ES-I3 (cell line): ENCODE measurements at regions not wholly inside any gene's neighbourhood (a gene's known extent, or its start where the extent isn't known, plus 50 kb on each side); places are given as distances from the start of the nearest gene placed in this dataset.
"Not testable (repeated sequence)": the region's sequence is repeated elsewhere in the genome, so short reads cannot be mapped to it uniquely, and the experiment has no call there.

Experiments
- H3K36me3 ChIP-seq: 2 replicates; pipeline ENCODE4 v1.6.1; 2013; ENCODE audit warnings: mild to moderate bottlenecking, low read length, control low read depth, moderate library complexity; ENCODE audit not compliant: insufficient read depth
- H3K4me1 ChIP-seq: 2 replicates; pipeline ENCODE4 v1.6.1; 2013; ENCODE audit warnings: mild to moderate bottlenecking, control low read depth, low read length; ENCODE audit not compliant: insufficient read depth
- H3K9ac ChIP-seq: 2 replicates; pipeline ENCODE4 v1.6.1; 2013; ENCODE audit warnings: low read depth, mild to moderate bottlenecking, low read length, moderate library complexity
- H3K9me3 ChIP-seq: 2 replicates; pipeline ENCODE4 v1.6.1; 2013; ENCODE audit warnings: mild to moderate bottlenecking, low read length, moderate library complexity; ENCODE audit not compliant: control insufficient read depth, insufficient read depth

DNA sequence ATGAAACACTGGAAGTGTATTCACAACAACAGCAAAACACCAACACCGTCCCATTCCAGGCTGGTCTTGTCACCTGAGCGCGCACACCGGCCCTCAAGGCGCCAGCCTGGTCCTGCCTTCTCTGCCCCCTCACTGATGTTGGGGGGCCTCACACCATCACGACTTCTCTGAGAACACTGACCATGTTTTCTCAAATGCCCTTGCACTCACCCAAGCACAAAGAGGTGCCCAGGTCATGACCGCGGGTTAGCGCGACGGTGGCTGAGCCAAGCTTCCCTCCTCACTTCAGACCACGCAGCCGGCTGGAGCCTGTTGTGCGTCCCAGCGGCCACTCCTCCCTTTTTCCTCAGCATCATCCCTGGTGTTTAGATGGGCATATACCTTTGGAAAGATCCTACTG lies 101.3 kb upstream of the SALL3 start:
- Histone ChIP-seq H3K4me1 (no peaks in the 10 kb centered on the region), H3K36me3 (no peaks in the 10 kb centered on the region), H3K9ac (no peak overlapping the region), H3K9me3 (no peaks in the 10 kb centered on the region)

DNA sequence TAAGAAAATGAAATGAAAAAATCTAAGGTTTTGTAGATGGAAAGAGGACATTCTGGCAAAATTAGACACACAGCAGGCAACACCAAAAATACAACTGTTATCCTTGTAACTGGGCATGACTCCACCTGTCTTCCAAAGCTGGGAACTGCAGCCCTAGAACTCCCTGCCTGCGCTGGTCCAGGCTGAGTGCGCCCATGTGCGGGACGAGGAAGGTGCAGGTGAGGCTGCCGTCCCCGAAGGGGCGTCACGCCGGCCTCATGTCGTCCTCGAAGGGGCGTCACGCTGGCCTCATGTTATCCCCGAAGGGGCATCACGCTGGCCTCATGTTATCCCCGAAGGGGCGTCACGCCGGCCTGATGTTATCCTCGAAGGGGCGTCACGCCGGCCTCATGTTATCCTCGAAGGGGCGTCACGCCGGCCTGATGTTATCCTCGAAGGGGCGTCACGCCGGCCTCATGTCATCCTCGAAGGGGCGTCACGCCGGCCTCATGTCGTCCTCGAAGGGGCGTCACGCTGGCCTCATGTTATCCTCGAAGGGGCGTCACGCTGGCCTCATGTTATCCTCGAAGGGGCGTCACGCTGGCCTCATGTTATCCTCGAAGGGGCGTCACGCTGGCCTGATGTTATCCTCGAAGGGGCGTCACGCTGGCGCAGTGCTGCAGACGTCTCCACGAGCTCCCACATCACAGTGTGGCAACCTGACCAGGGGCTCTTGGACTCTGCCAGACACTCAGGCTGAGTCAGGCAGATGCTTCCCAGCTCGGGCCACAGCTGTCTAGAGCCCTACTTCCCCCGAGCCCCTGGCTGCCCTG lies 100.3 kb upstream of the SALL3 start:
- not testable (repeated sequence) for H3K36me3 ChIP-seq, H3K4me1 ChIP-seq, H3K9ac ChIP-seq, H3K9me3 ChIP-seq

DNA sequence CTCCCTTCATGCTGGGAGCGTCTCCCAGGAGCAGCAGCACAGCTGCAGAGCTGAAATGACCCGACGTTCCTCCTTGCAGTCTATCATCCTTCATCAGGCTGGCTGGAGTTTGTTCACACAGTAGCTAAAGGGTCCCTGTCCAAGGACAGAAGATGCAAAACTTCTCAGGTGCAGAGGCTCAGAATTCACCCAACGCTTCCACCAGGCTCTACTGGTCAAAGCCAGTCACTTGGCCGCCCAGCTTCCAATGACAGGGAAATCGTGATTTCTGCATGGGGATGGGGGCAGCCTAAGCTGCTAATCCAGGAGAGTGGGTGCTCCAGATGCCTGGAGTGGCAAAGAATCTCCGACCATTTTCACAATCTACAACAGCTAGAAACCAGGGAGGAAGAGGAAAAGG lies 97.0 kb upstream of the SALL3 start:
- H3K9ac ChIP-seq, result no peak overlapping the region
- H3K9me3 ChIP-seq, result no peaks in the 10 kb centered on the region
- H3K4me1 ChIP-seq, result no peaks in the 10 kb centered on the region
- no peaks in the 10 kb centered on the region for H3K36me3 ChIP-seq

DNA sequence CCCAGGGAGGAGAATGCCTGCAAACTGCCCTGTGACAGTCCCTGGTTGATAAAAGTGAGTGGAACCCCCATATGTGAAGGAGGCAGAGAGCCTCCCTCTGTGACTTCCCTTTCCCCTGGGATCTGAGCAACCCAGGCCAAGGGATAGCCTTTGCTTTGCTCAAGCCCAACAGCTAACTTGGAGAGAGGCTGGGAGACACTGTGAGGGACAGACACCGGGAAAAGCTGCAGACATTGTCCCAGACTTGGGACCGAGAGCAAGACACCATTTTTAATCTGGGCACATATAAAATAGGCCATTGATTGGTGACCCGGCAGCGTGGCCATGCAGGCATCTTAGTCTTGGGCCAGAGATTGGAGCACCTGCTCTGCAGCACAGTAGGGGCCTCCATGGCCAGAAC lies 96.1 kb upstream of the SALL3 start:
- Histone ChIP-seq H3K9ac (no peak overlapping the region), H3K9me3 (no peaks in the 10 kb centered on the region), H3K36me3 (no peaks in the 10 kb centered on the region), H3K4me1 (no peaks in the 10 kb centered on the region)

DNA sequence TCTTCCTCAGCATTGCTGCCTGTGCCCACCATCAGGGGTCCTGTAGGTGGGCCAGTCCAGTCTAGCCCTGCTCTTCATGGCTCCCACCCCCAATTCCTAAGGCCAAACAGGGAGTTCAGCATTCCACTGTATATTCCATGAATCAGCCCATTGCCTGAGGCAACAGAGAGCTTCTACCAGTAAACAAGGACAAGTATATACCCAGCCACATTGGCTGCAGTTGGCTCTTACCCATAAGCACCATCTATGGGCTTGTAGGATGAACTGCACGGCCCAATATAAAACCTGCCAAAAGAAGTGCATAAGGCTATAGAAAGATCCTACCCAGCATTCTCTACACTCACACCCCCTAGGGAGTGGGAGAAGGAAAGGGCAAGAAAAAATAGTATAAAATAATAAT lies 95.1 kb upstream of the SALL3 start:
- H3K9ac ChIP-seq, result no peak overlapping the region
- no peaks in the 10 kb centered on the region for H3K4me1 ChIP-seq
- 0 out of 2 replicates have a peak, but pooled peaks cover 2% of the 10 kb centered on the region for H3K9me3 ChIP-seq
- no peaks in the 10 kb centered on the region for H3K36me3 ChIP-seq

DNA sequence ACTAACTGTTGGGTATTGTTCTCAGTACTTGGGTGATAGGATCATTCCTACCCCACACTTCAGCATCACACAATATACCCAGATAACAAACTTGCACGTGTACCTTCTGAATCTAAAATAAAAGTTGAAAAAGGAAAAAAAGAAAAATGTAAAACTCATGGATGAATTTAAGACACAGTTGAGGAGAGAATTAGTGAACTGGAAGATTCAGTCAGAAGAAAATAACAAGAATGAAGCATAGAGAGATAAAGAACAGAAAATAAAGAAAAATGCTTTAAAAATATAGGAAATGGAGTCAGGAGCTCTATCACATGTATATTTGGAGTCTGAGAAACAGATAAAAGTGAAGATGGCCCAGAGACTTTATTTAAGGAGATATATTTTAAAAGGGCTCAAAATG lies 90.4 kb upstream of the SALL3 start:
- Histone ChIP-seq H3K9ac (no peak overlapping the region), H3K4me1 (no peaks in the 10 kb centered on the region), H3K36me3 (no peaks in the 10 kb centered on the region), H3K9me3 (peaks cover 6% of the 10 kb centered on the region)

DNA sequence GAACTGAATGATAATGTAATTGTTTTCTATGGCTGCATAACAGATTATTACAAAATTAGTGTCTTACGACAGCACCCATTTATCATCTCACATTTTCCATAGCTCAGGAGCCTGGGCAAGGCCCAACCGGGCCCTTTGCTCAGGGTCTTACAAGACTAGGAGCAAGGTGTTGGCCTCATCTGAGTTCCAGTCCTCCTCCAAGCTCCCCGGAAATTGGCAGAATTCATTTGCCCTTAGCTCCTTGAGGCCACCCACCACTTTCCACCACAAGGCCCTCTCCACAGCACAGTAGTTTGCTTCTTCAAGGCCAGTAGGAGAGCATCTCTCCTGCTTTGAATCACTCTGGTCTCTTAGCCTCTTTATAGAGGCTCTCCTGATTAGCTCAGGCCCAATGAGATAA lies 89.2 kb upstream of the SALL3 start:
- Histone ChIP-seq H3K4me1 (no peaks in the 10 kb centered on the region), H3K9ac (no peak overlapping the region), H3K36me3 (no peaks in the 10 kb centered on the region), H3K9me3 (peaks cover 6% of the 10 kb centered on the region)

DNA sequence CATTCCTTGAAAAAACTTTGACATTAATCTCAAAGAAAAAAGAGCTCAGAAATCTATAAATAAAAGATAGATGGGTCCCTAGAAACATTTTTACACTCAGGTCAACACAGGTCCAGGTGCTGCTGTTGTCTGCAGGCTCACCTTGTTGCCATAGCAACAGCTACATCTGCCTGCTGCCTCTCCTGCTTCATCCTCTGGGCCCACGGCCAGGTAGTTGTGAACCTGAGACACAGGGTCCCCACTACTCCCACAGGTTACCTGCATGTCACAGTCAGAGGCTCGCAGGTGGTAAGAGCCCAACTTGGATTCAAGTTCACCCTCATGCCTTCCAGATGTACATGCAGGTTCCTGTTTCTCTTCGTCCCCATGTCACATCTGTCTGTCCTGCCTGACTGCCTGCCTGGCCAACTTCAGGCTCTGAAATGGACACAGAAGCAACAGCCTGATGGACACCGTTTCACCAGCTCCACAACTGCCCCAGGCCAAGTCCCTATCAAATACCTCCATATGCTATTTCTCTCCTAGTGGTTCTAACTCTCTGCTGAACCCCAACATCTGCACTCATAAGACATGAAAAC lies 88.3 kb upstream of the SALL3 start:
- Histone ChIP-seq H3K36me3 (no peaks in the 10 kb centered on the region), H3K4me1 (no peaks in the 10 kb centered on the region), H3K9me3 (peaks cover 6% of the 10 kb centered on the region), H3K9ac (no peak overlapping the region)

DNA sequence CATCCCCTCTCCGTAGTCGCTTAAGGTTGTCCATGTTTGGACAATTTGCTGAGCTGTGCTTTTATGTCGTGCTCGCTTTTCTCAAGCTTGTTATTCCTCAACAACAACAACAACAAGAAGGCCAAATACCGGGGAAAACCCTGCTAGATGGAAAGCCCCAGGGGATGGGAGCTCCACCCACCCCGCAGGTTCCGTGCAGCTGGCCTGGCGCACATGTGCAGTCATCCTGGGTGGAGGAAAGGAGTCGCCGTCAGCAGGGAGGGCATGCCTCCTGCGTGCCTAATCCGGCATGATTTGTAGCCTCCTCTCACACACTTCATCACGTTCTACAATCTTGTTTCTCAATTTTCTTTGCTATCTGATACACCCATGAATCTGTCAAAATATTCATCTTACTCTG lies 87.4 kb upstream of the SALL3 start:
- Histone ChIP-seq H3K4me1 (no peaks in the 10 kb centered on the region), H3K9me3 (peaks cover 10% of the 10 kb centered on the region), H3K9ac (no peak overlapping the region), H3K36me3 (no peaks in the 10 kb centered on the region)

DNA sequence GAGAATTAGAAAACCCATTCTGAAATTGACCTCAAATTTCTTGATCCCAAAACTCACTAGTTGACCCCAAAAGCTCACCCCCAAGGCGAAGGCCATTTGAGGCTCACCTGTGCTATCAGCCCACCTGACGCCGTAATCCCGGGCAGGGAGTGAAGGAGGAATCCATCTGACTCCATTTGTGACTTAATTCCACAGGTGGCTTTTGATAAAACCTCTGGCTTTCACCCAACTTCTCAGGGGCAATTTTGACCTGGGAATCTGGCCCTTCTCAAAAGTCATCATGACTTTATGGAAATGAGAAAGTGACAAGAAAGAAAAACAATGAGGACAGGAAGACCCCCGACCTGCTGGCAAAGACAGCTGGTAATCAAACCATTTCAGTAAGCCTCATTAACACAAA lies 86.9 kb upstream of the SALL3 start:
- no peak overlapping the region for H3K9ac ChIP-seq
- H3K4me1 ChIP-seq, result no peaks in the 10 kb centered on the region
- no peaks in the 10 kb centered on the region for H3K36me3 ChIP-seq
- peaks cover 10% of the 10 kb centered on the region for H3K9me3 ChIP-seq

DNA sequence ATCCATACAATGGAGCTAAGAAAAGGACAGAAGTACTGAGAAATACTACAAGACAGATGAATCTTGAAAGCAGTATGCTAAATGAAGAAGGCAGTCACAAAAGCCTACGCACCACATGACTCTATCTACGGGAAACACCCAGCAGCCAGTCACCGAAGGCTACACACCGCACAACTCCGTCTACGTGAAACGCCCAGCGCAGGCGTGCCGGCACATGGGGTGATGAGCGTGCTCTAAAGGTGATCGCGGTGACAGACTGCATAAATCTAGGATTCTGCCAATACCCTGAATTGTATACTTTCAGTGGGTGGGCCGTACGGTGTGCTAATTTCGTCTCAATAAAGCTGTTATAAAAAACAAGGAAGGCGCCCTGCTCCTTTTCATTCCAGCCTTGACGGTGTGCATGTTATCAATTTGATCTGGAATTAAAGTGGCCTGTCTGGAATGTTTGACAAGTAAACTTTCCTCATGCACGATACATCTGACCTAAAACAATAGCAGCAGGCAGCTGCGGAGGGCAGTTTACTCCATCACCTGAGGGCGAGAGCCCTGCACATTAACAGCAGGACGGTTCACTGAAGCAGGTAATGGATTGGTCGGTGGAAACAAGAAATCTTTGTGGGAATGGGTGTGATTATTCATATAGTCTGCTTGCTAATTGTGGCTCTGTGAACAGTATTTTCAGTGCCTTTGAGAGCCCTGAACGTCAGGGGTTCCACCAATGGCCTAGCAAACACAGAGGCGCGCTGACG lies 86.2 kb upstream of the SALL3 start:
- Histone ChIP-seq H3K4me1 (no peaks in the 10 kb centered on the region), H3K9me3 (peaks cover 10% of the 10 kb centered on the region), H3K9ac (no peak overlapping the region), H3K36me3 (no peaks in the 10 kb centered on the region)

DNA sequence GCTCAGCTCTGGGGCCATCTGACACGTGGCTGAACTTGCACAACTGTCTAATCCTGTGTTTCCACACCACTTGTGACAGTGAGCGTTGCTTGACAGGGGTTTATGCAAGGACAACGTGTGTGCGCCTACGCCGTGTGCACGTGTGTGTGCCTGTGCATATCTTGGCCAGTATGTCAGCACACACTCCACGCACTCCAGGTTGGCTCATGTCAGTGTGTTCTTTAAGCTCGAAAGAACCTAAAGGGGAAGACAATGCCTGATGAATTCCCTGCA lies 85.6 kb upstream of the SALL3 start:
- H3K4me1 ChIP-seq, result no peaks in the 10 kb centered on the region

DNA sequence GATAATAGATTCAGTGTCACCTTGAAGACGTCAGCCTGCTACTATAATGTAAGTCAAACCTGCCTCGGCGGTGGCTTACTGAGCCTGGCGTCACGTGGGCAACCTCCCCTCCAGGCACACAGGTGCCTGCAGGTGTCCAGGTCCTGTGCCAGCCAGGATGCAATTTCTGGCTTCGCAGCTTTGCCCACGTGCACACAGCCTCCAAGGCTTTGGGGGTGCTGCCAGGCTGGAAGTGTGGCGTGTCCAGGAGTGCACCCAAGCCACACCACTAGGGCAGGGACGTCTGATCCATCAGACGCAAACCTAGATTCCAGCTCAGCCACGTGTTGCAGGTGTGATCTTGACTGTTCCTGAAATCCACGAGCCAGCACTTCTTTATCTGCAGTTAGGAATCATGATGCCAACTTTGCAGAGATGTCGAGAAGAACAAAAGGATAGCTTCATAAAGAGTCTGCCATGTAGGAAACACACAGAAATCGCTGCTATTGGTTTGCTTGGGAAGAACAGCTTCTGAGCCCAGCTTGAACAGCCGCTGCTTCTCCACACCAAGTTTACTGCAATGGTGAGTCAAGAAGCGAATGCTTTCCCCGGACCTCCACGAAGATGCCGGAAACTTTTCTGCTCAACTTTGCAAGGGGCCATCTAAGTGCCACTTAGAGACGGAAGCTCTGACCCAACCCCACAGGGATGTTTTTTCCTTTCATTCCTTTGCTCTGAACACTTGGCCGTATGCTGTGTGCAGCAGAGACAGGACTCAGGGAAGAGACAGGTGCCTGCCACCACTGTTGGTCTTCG lies 84.2 kb upstream of the SALL3 start:
- no peak overlapping the region for H3K9ac ChIP-seq
- H3K36me3 ChIP-seq, result no peaks in the 10 kb centered on the region
- no peaks in the 10 kb centered on the region for H3K4me1 ChIP-seq
- peaks cover 13% of the 10 kb centered on the region for H3K9me3 ChIP-seq

More for the DNA sequence above, 85.6 kb upstream of the SALL3 start:
- peaks cover 14% of the 10 kb centered on the region for H3K9me3 ChIP-seq
- H3K36me3 ChIP-seq, result no peaks in the 10 kb centered on the region
- no peak overlapping the region for H3K9ac ChIP-seq

DNA sequence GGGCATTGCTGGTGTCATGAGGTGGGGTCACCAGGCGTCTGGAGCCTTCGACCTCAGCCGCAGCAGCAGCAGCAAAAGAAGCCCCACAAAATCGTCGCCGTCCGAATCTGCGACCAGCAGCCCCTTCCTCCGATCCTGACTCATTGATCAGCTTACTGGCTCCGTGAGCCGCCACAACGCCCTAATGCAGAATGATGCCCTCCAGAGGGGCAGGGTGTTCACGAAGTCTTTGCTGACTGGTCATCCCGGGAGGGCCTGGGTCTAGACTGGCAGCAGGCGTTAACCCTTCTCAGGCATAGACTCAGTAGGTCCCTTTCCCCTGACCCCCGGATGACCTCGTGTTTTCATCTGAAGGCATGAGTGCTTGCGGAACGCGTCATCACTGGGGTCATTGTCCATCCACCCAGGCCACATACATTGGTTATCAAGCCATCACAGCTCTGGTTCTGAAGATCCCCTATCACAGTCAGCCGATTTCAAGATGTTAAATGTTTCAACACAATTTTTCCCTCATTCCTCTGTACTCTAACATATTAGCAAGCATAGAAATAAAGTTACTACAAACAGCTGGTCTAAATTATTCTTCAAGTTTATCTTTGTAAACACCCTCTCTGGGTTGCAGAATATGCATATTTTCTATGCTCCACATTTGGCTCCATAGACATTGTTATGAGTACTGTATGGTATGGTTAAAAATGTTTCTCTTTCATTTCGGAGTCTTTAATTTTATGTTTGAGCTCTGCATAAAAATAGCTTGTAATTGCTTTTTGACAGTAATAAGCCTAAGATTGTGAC lies 83.3 kb upstream of the SALL3 start:
- peaks cover 13% of the 10 kb centered on the region for H3K9me3 ChIP-seq
- no peaks in the 10 kb centered on the region for H3K4me1 ChIP-seq
- no peak overlapping the region for H3K9ac ChIP-seq
- H3K36me3 ChIP-seq, result no peaks in the 10 kb centered on the region
